ENCODE measurements at regions not wholly inside any gene's neighbourhood (a gene's known extent, or its start where the extent isn't known, plus 50 kb on each side); places are given as distances from the start of the nearest gene placed in this dataset.

DNA sequence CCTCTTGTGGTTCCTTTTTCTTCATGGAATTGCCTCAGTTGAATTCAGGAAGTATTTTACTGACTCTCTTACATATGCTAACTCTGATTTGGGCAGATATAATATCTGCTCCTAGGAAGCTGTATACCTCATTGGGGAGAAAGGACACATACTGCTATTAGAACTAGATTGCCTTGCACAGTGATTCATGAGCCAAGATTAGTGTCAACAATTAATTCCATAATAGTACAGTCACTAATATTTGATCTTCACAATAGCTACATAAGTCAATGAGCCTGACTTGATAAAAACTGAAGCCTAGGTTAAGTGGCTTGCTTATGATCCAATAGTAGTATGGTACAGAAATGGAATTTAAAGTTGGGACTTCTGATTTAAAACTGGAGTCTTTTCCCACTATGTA lies 127.6 kb downstream of the ETAA1 start:
- no peaks in the 10 kb centered on the region for H3K9me2 ChIP-seq (replicated peaks; ENCODE audit: low read depth, low read length)
- no peaks in the 10 kb centered on the region for H3K79me2 ChIP-seq (ENCODE audit: insufficient read depth, low read length)
- no peak for TF ChIP-seq EZH2phosphoT487 (IDR thresholded peaks at IDR 0.05; ENCODE audit: borderline replicate concordance)
- TF ChIP-seq, protein P1, sequence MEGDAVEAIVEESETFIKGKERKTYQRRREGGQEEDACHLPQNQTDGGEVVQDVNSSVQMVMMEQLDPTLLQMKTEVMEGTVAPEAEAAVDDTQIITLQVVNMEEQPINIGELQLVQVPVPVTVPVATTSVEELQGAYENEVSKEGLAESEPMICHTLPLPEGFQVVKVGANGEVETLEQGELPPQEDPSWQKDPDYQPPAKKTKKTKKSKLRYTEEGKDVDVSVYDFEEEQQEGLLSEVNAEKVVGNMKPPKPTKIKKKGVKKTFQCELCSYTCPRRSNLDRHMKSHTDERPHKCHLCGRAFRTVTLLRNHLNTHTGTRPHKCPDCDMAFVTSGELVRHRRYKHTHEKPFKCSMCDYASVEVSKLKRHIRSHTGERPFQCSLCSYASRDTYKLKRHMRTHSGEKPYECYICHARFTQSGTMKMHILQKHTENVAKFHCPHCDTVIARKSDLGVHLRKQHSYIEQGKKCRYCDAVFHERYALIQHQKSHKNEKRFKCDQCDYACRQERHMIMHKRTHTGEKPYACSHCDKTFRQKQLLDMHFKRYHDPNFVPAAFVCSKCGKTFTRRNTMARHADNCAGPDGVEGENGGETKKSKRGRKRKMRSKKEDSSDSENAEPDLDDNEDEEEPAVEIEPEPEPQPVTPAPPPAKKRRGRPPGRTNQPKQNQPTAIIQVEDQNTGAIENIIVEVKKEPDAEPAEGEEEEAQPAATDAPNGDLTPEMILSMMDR (conservative IDR thresholded peaks at IDR 0.05; ENCODE audit: low read length) = no peak
- no peaks in the 10 kb centered on the region for H3K36me3 ChIP-seq (ENCODE audit: insufficient read depth, low read length)
- no peaks in the 10 kb centered on the region for H3K27me3 ChIP-seq (ENCODE audit: insufficient read depth, low read length, poor library complexity, severe bottlenecking)
- no peaks in the 10 kb centered on the region for H4K20me1 ChIP-seq (ENCODE audit: insufficient read depth, low read length, poor library complexity, severe bottlenecking)
- H3K9ac ChIP-seq (ENCODE audit: low read depth, low read length, poor library complexity, severe bottlenecking) = no peak overlapping the region
- no peak overlapping the region for H3K4me3 ChIP-seq (ENCODE audit: low read length, poor library complexity, severe bottlenecking)
- no peaks in the 10 kb centered on the region for H3K9me3 ChIP-seq (ENCODE audit: insufficient read depth, low read depth, low read length)
- H3K4me1 ChIP-seq (ENCODE audit: insufficient read depth, low read length, poor library complexity, severe bottlenecking) = no peaks in the 10 kb centered on the region
- H3K4me2 ChIP-seq (ENCODE audit: low read depth, low read length, poor library complexity, severe bottlenecking) = no peak overlapping the region
- H3F3A ChIP-seq (ENCODE audit: low read depth) = no peaks in the 10 kb centered on the region
- H2AFZ ChIP-seq (ENCODE audit: low read length) = no peak overlapping the region

DNA sequence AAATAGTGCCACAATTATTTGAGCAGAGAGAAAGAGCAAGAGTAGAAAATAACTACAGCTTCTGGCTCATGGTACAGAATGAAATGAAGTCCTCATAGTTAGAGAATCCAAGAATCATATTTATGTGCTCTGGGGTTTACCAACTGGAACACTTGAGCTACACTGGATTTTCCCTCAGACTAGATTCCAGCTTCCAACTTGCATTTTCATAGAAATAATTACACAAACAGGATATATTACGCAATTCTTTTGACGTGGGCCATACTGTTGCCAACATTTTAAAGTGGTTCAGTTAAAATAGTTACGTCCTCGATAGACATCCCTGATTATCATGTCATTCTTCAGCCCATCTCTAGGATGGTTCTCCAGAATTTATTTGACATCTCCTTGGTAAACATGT lies 129.2 kb downstream of the ETAA1 start:
- H3K4me2 ChIP-seq (ENCODE audit: low read depth, low read length, poor library complexity, severe bottlenecking) = no peak overlapping the region
- no peaks in the 10 kb centered on the region for H3F3A ChIP-seq (ENCODE audit: low read depth)

DNA sequence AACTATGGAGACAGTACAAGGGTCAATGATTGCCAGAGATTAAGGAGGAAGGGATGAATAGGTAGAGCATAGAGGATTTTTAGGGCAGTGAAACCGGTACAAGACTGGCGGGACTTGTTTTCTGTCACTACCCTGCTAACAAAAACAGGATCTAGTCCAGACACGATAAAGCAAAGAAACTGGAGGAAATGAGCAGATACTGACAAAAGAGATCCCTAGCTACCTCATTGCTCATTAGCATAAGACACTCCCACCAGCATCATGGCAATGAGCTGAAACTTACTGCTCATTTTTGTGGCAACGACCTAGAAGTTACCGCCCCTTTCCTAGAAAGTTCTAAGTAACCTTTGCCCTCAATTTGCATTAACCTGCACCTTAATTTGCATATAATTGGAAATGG lies 131.2 kb downstream of the ETAA1 start:
- no peaks in the 10 kb centered on the region for H3K79me2 ChIP-seq (ENCODE audit: insufficient read depth, low read length)
- H3K4me1 ChIP-seq (ENCODE audit: insufficient read depth, low read length, poor library complexity, severe bottlenecking) = no peaks in the 10 kb centered on the region
- no peaks in the 10 kb centered on the region for H3K9me2 ChIP-seq (replicated peaks; ENCODE audit: low read depth, low read length)
- no peak overlapping the region for H3K4me3 ChIP-seq (ENCODE audit: low read length, poor library complexity, severe bottlenecking)
- H4K20me1 ChIP-seq (ENCODE audit: insufficient read depth, low read length, poor library complexity, severe bottlenecking) = no peaks in the 10 kb centered on the region
- TF ChIP-seq, protein P1 (conservative IDR thresholded peaks at IDR 0.05; ENCODE audit: low read length) = no peak
- no peak for TF ChIP-seq EZH2phosphoT487 (IDR thresholded peaks at IDR 0.05; ENCODE audit: borderline replicate concordance)
- no peak overlapping the region for H3K9ac ChIP-seq (ENCODE audit: low read depth, low read length, poor library complexity, severe bottlenecking)
- H3K27me3 ChIP-seq (ENCODE audit: insufficient read depth, low read length, poor library complexity, severe bottlenecking) = no peaks in the 10 kb centered on the region
- H3K36me3 ChIP-seq (ENCODE audit: insufficient read depth, low read length) = no peaks in the 10 kb centered on the region
- no peaks in the 10 kb centered on the region for H3K9me3 ChIP-seq (ENCODE audit: insufficient read depth, low read depth, low read length)
- H2AFZ ChIP-seq (ENCODE audit: low read length) = no peak overlapping the region
- H3K4me2 ChIP-seq (ENCODE audit: low read depth, low read length, poor library complexity, severe bottlenecking) = no peak overlapping the region
- H3F3A ChIP-seq (ENCODE audit: low read depth) = no peaks in the 10 kb centered on the region

More for the DNA sequence above, 129.2 kb downstream of the ETAA1 start:
- no peak overlapping the region for H3K9ac ChIP-seq (ENCODE audit: low read depth, low read length, poor library complexity, severe bottlenecking)
- no peak for TF ChIP-seq EZH2phosphoT487 (IDR thresholded peaks at IDR 0.05; ENCODE audit: borderline replicate concordance)
- TF ChIP-seq, protein P1 (conservative IDR thresholded peaks at IDR 0.05; ENCODE audit: low read length) = no peak
- no peaks in the 10 kb centered on the region for H3K9me2 ChIP-seq (replicated peaks; ENCODE audit: low read depth, low read length)
- no peaks in the 10 kb centered on the region for H3K9me3 ChIP-seq (ENCODE audit: insufficient read depth, low read depth, low read length)
- no peaks in the 10 kb centered on the region for H4K20me1 ChIP-seq (ENCODE audit: insufficient read depth, low read length, poor library complexity, severe bottlenecking)
- no peaks in the 10 kb centered on the region for H3K36me3 ChIP-seq (ENCODE audit: insufficient read depth, low read length)
- no peak overlapping the region for H3K4me3 ChIP-seq (ENCODE audit: low read length, poor library complexity, severe bottlenecking)
- no peaks in the 10 kb centered on the region for H3K79me2 ChIP-seq (ENCODE audit: insufficient read depth, low read length)
- H3K27me3 ChIP-seq (ENCODE audit: insufficient read depth, low read length, poor library complexity, severe bottlenecking) = no peaks in the 10 kb centered on the region
- H3K4me1 ChIP-seq (ENCODE audit: insufficient read depth, low read length, poor library complexity, severe bottlenecking) = no peaks in the 10 kb centered on the region
- no peak overlapping the region for H2AFZ ChIP-seq (ENCODE audit: low read length)
